ENCODE measurements at regions not wholly inside any gene's neighbourhood (a gene's known extent, or its start where the extent isn't known, plus 50 kb on each side); places are given as distances from the start of the nearest gene placed in this dataset.

- no peak for DNase-seq
Observed at GRCh38 chr2:104164721-104165252, 689.1 kb upstream of the POU3F3 start.

GRCh38 chr2:104177179-104177578 is 676.7 kb upstream of the POU3F3 start:
- DNase-seq: no peak

- no peak for DNase-seq
Observed at GRCh38 chr2:104179644-104180043, 674.3 kb upstream of the POU3F3 start.

- no peak for DNase-seq
Observed at GRCh38 chr2:104200533-104201168, 653.3 kb upstream of the POU3F3 start.

GRCh38 chr2:104213758-104214157 is 640.2 kb upstream of the POU3F3 start:
- no peak for DNase-seq

GRCh38 chr2:104215269-104216161 is 638.4 kb upstream of the POU3F3 start:
- DNase-seq: no peak

- DNase-seq: no peak
Observed at GRCh38 chr2:104233591-104233990, 620.3 kb upstream of the POU3F3 start.

GRCh38 chr2:104236491-104236890 is 617.4 kb upstream of the POU3F3 start:
- no peak for DNase-seq

- DNase-seq: no peak
Observed at GRCh38 chr2:104240984-104241383, 612.9 kb upstream of the POU3F3 start.

- no peak for DNase-seq
Observed at GRCh38 chr2:104249629-104250028, 604.3 kb upstream of the POU3F3 start.

- no peak for DNase-seq
Observed at GRCh38 chr2:104250635-104251034, 603.3 kb upstream of the POU3F3 start.

- no peak for DNase-seq
Observed at GRCh38 chr2:104254017-104254416, 599.9 kb upstream of the POU3F3 start.

- DNase-seq: no peak
Observed at GRCh38 chr2:104262714-104263113, 591.2 kb upstream of the POU3F3 start.

GRCh38 chr2:104279646-104280045 is 574.3 kb upstream of the POU3F3 start:
- no peak for DNase-seq

GRCh38 chr2:104280216-104280615 is 573.7 kb upstream of the POU3F3 start:
- DNase-seq: no peak

- DNase-seq: no peak
Observed at GRCh38 chr2:104286841-104287240, 567.1 kb upstream of the POU3F3 start.

- no peak for DNase-seq
Observed at GRCh38 chr2:104289651-104290565, 564.0 kb upstream of the POU3F3 start.

GRCh38 chr2:104290566-104290891 is 563.4 kb upstream of the POU3F3 start:
- no peak for DNase-seq

- DNase-seq: no peak
Observed at GRCh38 chr2:104312684-104313083, 541.2 kb upstream of the POU3F3 start.

- DNase-seq: no peak
Observed at GRCh38 chr2:104318001-104318665, 535.8 kb upstream of the POU3F3 start.

- no peak for DNase-seq
Observed at GRCh38 chr2:104321116-104321795, 532.7 kb upstream of the POU3F3 start.

GRCh38 chr2:104321796-104322349 is 532.0 kb upstream of the POU3F3 start:
- DNase-seq: no peak

Data from activated CD8-positive, alpha-beta memory T cell treated with anti-CD3 and anti-CD28 coated beads for 24 hours (primary cell).